H1 (cell line): ENCODE measurements at regions not wholly inside any gene's neighbourhood (a gene's known extent, or its start where the extent isn't known, plus 50 kb on each side); places are given as distances from the start of the nearest gene placed in this dataset.

ENCODE experiments used
- CTCF ChIA-PET: fragments of 300-600 bp; sonication (Branson Sonifier 250); formaldehyde crosslinking; loops from one replicate; lab custom pipeline; 2021; ENCODE audit not compliant: partially characterized antibody; lab: Charles Lee
- POLR2A ChIA-PET: fragments of 300-600 bp; sonication (Branson Sonifier 250); formaldehyde crosslinking; loops from one replicate; lab custom pipeline; 2021; ENCODE audit warnings: inconsistent platforms; ENCODE audit not compliant: partially characterized antibody; lab: Charles Lee
- DNase-seq, 2 experiments: peaks; one replicate each; pipeline versions ENCODE4 v3.0.0 to v3.0.0-alpha.2; 2010 to 2022; ENCODE audit warnings: low spot score in 2 of 2, low read depth in 1 of 2, mixed read lengths in 1 of 2
- FAIRE-seq: peaks from 2 replicates; lab custom pipeline; 2011; peaks lifted over from hg19 to GRCh38; lab: Jason Lieb, UNC
- H2AFZ ChIP-seq: 2 replicates; pipeline ENCODE4 v1.8.1; 2012; ENCODE audit warnings: low read length, inconsistent platforms
- H2AK5ac ChIP-seq: 2 replicates; pipeline ENCODE4 v1.6.1; 2013; ENCODE audit warnings: low read depth, low read length
- H2BK120ac ChIP-seq: replicated peaks from 2 replicates; pipeline ENCODE3; 2013; ENCODE audit warnings: low read depth, low read length, inconsistent platforms
- H2BK12ac ChIP-seq: 2 replicates; pipeline ENCODE4 v1.6.1; 2013; ENCODE audit warnings: low read depth, low read length
- H2BK15ac ChIP-seq: 2 replicates; pipeline ENCODE4 v1.6.1; 2013; ENCODE audit warnings: low read length
- H2BK20ac ChIP-seq: 2 replicates; pipeline ENCODE4 v1.6.1; 2013; ENCODE audit warnings: low read length
- H2BK5ac ChIP-seq: 2 replicates; pipeline ENCODE4 v1.6.1; 2013; ENCODE audit warnings: low read depth, low read length
- H3K14ac ChIP-seq: 2 replicates; pipeline ENCODE4 v1.6.1; 2013; ENCODE audit warnings: inconsistent platforms; ENCODE audit not compliant: insufficient read length
- H3K18ac ChIP-seq: 2 replicates; pipeline ENCODE4 v1.6.1; 2013; ENCODE audit warnings: low read length; ENCODE audit errors: extremely low read depth
- H3K23ac ChIP-seq: 2 replicates; pipeline ENCODE4 v1.6.1; 2013; ENCODE audit warnings: inconsistent platforms; ENCODE audit not compliant: insufficient read length
- H3K23me2 ChIP-seq: 2 replicates; pipeline ENCODE4 v1.6.1; 2013; ENCODE audit warnings: low read depth, low read length
- H3K27ac ChIP-seq: 2 replicates; pipeline ENCODE4 v1.6.1; 2011; ENCODE audit warnings: low read depth, low read length, inconsistent platforms
- H3K27me3 ChIP-seq, 4 experiments: replicated peaks in 1 of 4; 1 replicate in 1 of 4; 2 replicates in 3 of 4; pipeline versions ENCODE4 v1.6.1 to v1.8.1; 2011 to 2013; ENCODE audit warnings: low read length in 3 of 4, mild to moderate bottlenecking in 3 of 4, inconsistent platforms in 2 of 4, mixed read lengths in 2 of 4, moderate library complexity in 1 of 4; ENCODE audit not compliant: control insufficient read depth in 3 of 4, insufficient read depth in 3 of 4; ENCODE audit errors: extremely low read depth in 1 of 4
- H3K36me3 ChIP-seq, 4 experiments: 2 replicates each; pipeline versions ENCODE4 v1.6.1 to v1.8.1; 2011 to 2013; ENCODE audit warnings: mild to moderate bottlenecking in 4 of 4, low read length in 3 of 4, moderate library complexity in 2 of 4, control low read depth in 1 of 4, inconsistent platforms in 1 of 4; ENCODE audit not compliant: insufficient read depth in 4 of 4, control insufficient read depth in 2 of 4
- H3K4ac ChIP-seq: replicated peaks from 2 replicates; pipeline ENCODE3; 2013; ENCODE audit warnings: low read length, low read depth, mixed read lengths, inconsistent platforms; ENCODE audit not compliant: insufficient read length
- H3K4me1 ChIP-seq, 4 experiments: replicated peaks in 1 of 4; 1 replicate in 1 of 4; 2 replicates in 3 of 4; pipeline versions ENCODE4 v1.6.1 to v1.8.1; 2011 to 2013; ENCODE audit warnings: low read length in 3 of 4, inconsistent platforms in 2 of 4, mixed read lengths in 1 of 4; ENCODE audit not compliant: insufficient read depth in 4 of 4, control insufficient read depth in 3 of 4
- H3K4me2 ChIP-seq, 2 experiments: 2 replicates each; pipeline versions ENCODE4 v1.6.1 to v1.8.1; 2011 to 2013; ENCODE audit warnings: low read depth in 2 of 2, low read length in 2 of 2, control low read depth in 1 of 2, inconsistent platforms in 1 of 2, mild to moderate bottlenecking in 1 of 2; ENCODE audit not compliant: insufficient read depth in 1 of 2
- H3K4me3 ChIP-seq, 4 experiments: fragments of 200-600, 300-600 bp in 1 of 4; sonication (generic), shearing (Covaris generic), sonication (Bioruptor Twin) in 1 of 4; 2 replicates each; pipeline versions ENCODE4 v1.5.1 to v1.8.1; 2011 to 2016; ENCODE audit warnings: low read length in 4 of 4, low read depth in 3 of 4, control low read depth in 2 of 4, inconsistent platforms in 2 of 4, mild to moderate bottlenecking in 2 of 4, mixed read lengths in 1 of 4, moderate library complexity in 1 of 4; ENCODE audit not compliant: insufficient read depth in 2 of 4; ENCODE audit errors: extremely low read depth in 1 of 4
- H3K56ac ChIP-seq: replicated peaks from 2 replicates; pipeline ENCODE3; 2013; ENCODE audit warnings: low read depth, mild to moderate bottlenecking, mixed read lengths, low read length, inconsistent platforms; ENCODE audit not compliant: insufficient read length
- H3K79me1 ChIP-seq: 2 replicates; pipeline ENCODE4 v1.6.1; 2013; ENCODE audit warnings: low read depth, low read length, control low read depth
- H3K79me2 ChIP-seq, 2 experiments: 2 replicates each; pipeline versions ENCODE4 v1.6.1 to v1.8.1; 2012 to 2013; ENCODE audit warnings: low read length in 2 of 2, mild to moderate bottlenecking in 2 of 2, inconsistent platforms in 1 of 2; ENCODE audit not compliant: insufficient read depth in 2 of 2, control insufficient read depth in 1 of 2
- H3K9ac ChIP-seq, 4 experiments: replicated peaks in 1 of 4; 1 replicate in 1 of 4; 2 replicates in 3 of 4; pipeline versions ENCODE4 v1.6.1 to v1.8.1; 2011 to 2013; ENCODE audit warnings: low read depth in 3 of 4, low read length in 3 of 4, control low read depth in 2 of 4, mild to moderate bottlenecking in 2 of 4, moderate library complexity in 2 of 4, inconsistent platforms in 1 of 4; ENCODE audit errors: extremely low read depth in 1 of 4
- H3K9me3 ChIP-seq, 2 experiments: 2 replicates each; pipeline versions ENCODE4 v1.6.1 to v1.8.1; 2012 to 2013; ENCODE audit warnings: mild to moderate bottlenecking in 2 of 2, moderate library complexity in 2 of 2, control low read depth in 1 of 2, inconsistent platforms in 1 of 2, low read depth in 1 of 2, low read length in 1 of 2, mixed read lengths in 1 of 2; ENCODE audit not compliant: insufficient read depth in 2 of 2
- H4K20me1 ChIP-seq, 2 experiments: replicated peaks in 1 of 2; 2 replicates each; pipeline versions ENCODE3 to v1.8.1; 2011 to 2013; ENCODE audit warnings: inconsistent platforms in 2 of 2, low read length in 2 of 2, mild to moderate bottlenecking in 1 of 2; ENCODE audit not compliant: insufficient read depth in 2 of 2, control insufficient read depth in 1 of 2
- H4K5ac ChIP-seq: 2 replicates; pipeline ENCODE4 v1.6.1; 2013; ENCODE audit warnings: low read length, low read depth, mixed read lengths, inconsistent platforms; ENCODE audit not compliant: insufficient read length
- H4K8ac ChIP-seq: 2 replicates; pipeline ENCODE4 v1.8.0; 2013; ENCODE audit warnings: mild to moderate bottlenecking, moderate library complexity, low read length, inconsistent platforms; ENCODE audit not compliant: insufficient read depth; ENCODE audit errors: extremely low read depth
- H4K91ac ChIP-seq: replicated peaks from 2 replicates; pipeline ENCODE3; 2013; ENCODE audit warnings: low read length, mixed read lengths, inconsistent platforms; ENCODE audit not compliant: insufficient read length
- CHD1 ChIP-seq: IDR thresholded peaks from 2 replicates; pipeline ENCODE4 v1.6.1; 2012; ENCODE audit warnings: low read depth, low read length, improper control_type of control experiment
- JUN ChIP-seq: IDR thresholded peaks from 2 replicates; pipeline ENCODE4 v1.6.1; 2011; ENCODE audit warnings: low read depth, mild to moderate bottlenecking, improper control_type of control experiment, low read length
- MAFK ChIP-seq: IDR thresholded peaks from 2 replicates; pipeline ENCODE4 v1.6.1; 2012; ENCODE audit warnings: low read depth, mild to moderate bottlenecking, improper control_type of control experiment, low read length
- POU5F1 ChIP-seq: IDR thresholded peaks from 2 replicates; pipeline ENCODE4 v1.6.1; 2011; ENCODE audit warnings: low read depth, mild to moderate bottlenecking, low read length, moderate library complexity
- RXRA ChIP-seq: IDR thresholded peaks from 2 replicates; pipeline ENCODE4 v1.6.1; 2011; ENCODE audit warnings: low read depth, mild to moderate bottlenecking, low read length, moderate library complexity; ENCODE audit not compliant: insufficient read depth
- SIRT6 ChIP-seq: IDR thresholded peaks from one replicate; pipeline ENCODE4 v1.7.1; 2012; ENCODE audit warnings: low read length, inconsistent platforms
- SP2 ChIP-seq: IDR thresholded peaks from 2 replicates; pipeline ENCODE4 v1.6.1; 2012; ENCODE audit warnings: mild to moderate bottlenecking, low read length, inconsistent platforms
- SRF ChIP-seq: IDR thresholded peaks from 2 replicates; pipeline ENCODE4 v1.6.1; 2011; ENCODE audit warnings: mild to moderate bottlenecking, low read depth, low read length, moderate library complexity
- TBP ChIP-seq: IDR thresholded peaks from 2 replicates; pipeline ENCODE4 v1.6.1; 2011; ENCODE audit warnings: low read depth, low read length, improper control_type of control experiment
- TCF12 ChIP-seq: IDR thresholded peaks from 2 replicates; pipeline ENCODE4 v1.6.1; 2011; ENCODE audit warnings: low read depth, mild to moderate bottlenecking, low read length
- TEAD4 ChIP-seq: IDR thresholded peaks from 2 replicates; pipeline ENCODE4 v1.6.1; 2012; ENCODE audit warnings: low read depth, low read length, inconsistent platforms, mixed read lengths
- ZNF274 ChIP-seq: IDR thresholded peaks from 2 replicates; pipeline ENCODE4 v1.7.0; 2012; ENCODE audit warnings: low read length, borderline replicate concordance; ENCODE audit errors: extremely low read depth
- WGBS, 2 experiments: shearing (Covaris generic) in 1 of 2; methylation state at CpG; one replicate each; pipeline versions ENCODE4 v1.1.6 to v1.1.7; 2013 to 2015; ENCODE audit warnings: low lambda C conversion rate in 2 of 2, mixed read lengths in 2 of 2, inconsistent platforms in 1 of 2, low coverage in 1 of 2, missing lambda C conversion rate in 1 of 2; ENCODE audit not compliant: insufficient replicate concordance in 2 of 2, insufficient coverage in 1 of 2, insufficient read length in 1 of 2; ENCODE audit errors: extremely low coverage in 1 of 2, missing lambda C conversion rate in 1 of 2; 5-methylcytosine and 5-hydroxymethylcytosine counted together

DNA sequence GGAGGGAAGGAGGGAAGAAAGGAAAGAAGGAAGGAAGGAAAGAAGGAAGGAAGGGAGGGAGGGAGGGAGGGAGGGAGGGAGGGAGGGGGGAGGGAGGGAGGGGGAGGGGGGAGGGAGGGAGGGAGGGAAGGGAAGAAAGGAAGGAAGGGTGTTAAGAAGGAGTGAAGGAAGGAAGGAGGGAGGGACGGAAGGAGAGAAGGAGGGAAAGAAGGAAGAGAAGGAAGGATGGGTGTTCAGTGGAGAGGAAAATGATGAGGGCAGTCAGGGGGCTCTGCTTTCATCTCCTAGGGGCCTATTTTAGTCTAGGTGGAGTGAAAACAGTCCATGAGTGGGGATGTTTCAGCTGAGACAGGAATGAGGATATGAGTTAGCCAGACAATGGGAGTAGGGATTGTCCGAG is 357.0 kb upstream of the C16orf82 start:
- Histone ChIP-seq H2BK12ac (no peak overlapping the region), H3K9ac (no peak overlapping the region), H4K8ac (no peak overlapping the region), H3K23me2 (no peaks in the 10 kb centered on the region; the same call in 1 of the 2 replicates), H3K27ac (no peak overlapping the region), H2BK15ac (no peak overlapping the region), H3K36me3 (no peaks in the 10 kb centered on the region), H3K27me3 (no peaks in the 10 kb centered on the region), H3K79me2 (no peaks in the 10 kb centered on the region), H2AK5ac (no peak overlapping the region), H4K20me1 (no peaks in the 10 kb centered on the region), H3K79me1 (no peaks in the 10 kb centered on the region), H3K4me2 (no peak overlapping the region), H3K4me1 (peaks cover 0 to 5% (median 2%) of the 10 kb centered on the region in 4 experiments; a peak in 3 of 7 replicates), H3K14ac (no peak overlapping the region), H3K9me3 (no peaks in the 10 kb centered on the region), H2AFZ (no peak overlapping the region), H3K4ac (no peak overlapping the region), H3K18ac (no peak overlapping the region), H4K5ac (no peak overlapping the region), H2BK120ac (no peak overlapping the region), H3K23ac (no peak overlapping the region), H3K4me3 (no peak overlapping the region), H3K56ac (no peak overlapping the region), H2BK20ac (no peak overlapping the region), H4K91ac (peak overlapping the region; percentile 52), H2BK5ac (no peak overlapping the region)
- no peak for TF ChIP-seq MAFK
- TF ChIP-seq ZNF274, result no peak
- no peak for TF ChIP-seq SRF
- no peak for TF ChIP-seq JUN
- TF ChIP-seq SIRT6, result no peak
- TF ChIP-seq TBP, result no peak
- no peak for TF ChIP-seq TEAD4
- no peak for TF ChIP-seq RXRA
- no peak for TF ChIP-seq POU5F1
- TF ChIP-seq SP2, result no peak
- TF ChIP-seq CHD1, result no peak
- no peak for TF ChIP-seq TCF12
- WGBS, 2 experiments, result 86 to 100% methylated on average over 1 of the region's 2 CpGs
- no peak for DNase-seq
- FAIRE-seq, result no peak
- CTCF ChIA-PET, result interaction anchor here (0.6 to 1.3 kb wide), 3 partner anchors 22 to 62 kb away, joined by 3 read pairs; no protein-coding TSS in a partner anchor
- POLR2A ChIA-PET, result no interaction called here
